Neural cell (in vitro differentiated cells): ENCODE measurements at regions not wholly inside any gene's neighbourhood (a gene's known extent, or its start where the extent isn't known, plus 50 kb on each side); places are given as distances from the start of the nearest gene placed in this dataset.

Source experiments
- H2AFZ ChIP-seq: fragments of 200-600, 300-800 bp; sonication (generic), shearing (Covaris generic); 2 replicates; pipeline ENCODE4 v1.6.0; 2014; ENCODE audit warnings: low read depth, mild to moderate bottlenecking, antibody characterized with exemption, low read length, moderate library complexity
- H3F3A ChIP-seq: fragments of 200-600 bp; shearing (Covaris generic); 2 replicates; pipeline ENCODE4 v1.6.1; 2016; ENCODE audit warnings: mild to moderate bottlenecking, moderate library complexity, mixed read lengths, antibody characterized with exemption, low read length; ENCODE audit not compliant: insufficient read depth, poor library complexity, severe bottlenecking
- H3K27ac ChIP-seq: fragments of 200-600, 300-800 bp; sonication (generic), shearing (Covaris generic); 2 replicates; pipeline ENCODE4 v1.5.1; 2014; ENCODE audit warnings: mild to moderate bottlenecking, low read length, moderate library complexity
- H3K27me3 ChIP-seq: fragments of 300-800, 200-600 bp; sonication (generic), shearing (Covaris generic); 2 replicates; pipeline ENCODE4 v1.6.0; 2014; ENCODE audit warnings: mild to moderate bottlenecking, low read depth, low read length, moderate library complexity; ENCODE audit not compliant: insufficient read depth
- H3K36me3 ChIP-seq: fragments of 300-800, 200-600 bp; sonication (generic), shearing (Covaris generic); 2 replicates; pipeline ENCODE4 v1.5.1; 2014; ENCODE audit warnings: mild to moderate bottlenecking, antibody characterized with exemption, low read length, moderate library complexity; ENCODE audit not compliant: insufficient read depth
- H3K4me2 ChIP-seq: fragments of 300-800, 200-600 bp; sonication (generic), shearing (Covaris generic); 2 replicates; pipeline ENCODE4 v1.6.0; 2014; ENCODE audit warnings: mild to moderate bottlenecking, low read length
- H3K4me3 ChIP-seq: fragments of 300-800, 200-600 bp; sonication (generic), shearing (Covaris generic); 2 replicates; pipeline ENCODE4 v1.5.1; 2014; ENCODE audit warnings: mild to moderate bottlenecking, low read length, moderate library complexity
- H3K79me2 ChIP-seq: fragments of 200-600 bp; shearing (Covaris generic); replicated peaks from 2 replicates; pipeline ENCODE4 v1.6.0; 2014; ENCODE audit warnings: mild to moderate bottlenecking, low read length, moderate library complexity; ENCODE audit not compliant: insufficient read depth
- H3K9ac ChIP-seq: fragments of 300-800, 200-600 bp; sonication (generic), shearing (Covaris generic); 2 replicates; pipeline ENCODE4 v1.6.1; 2016; ENCODE audit warnings: mild to moderate bottlenecking, low read length, mixed read lengths
- H3K9me2 ChIP-seq: fragments of 200-600 bp; shearing (Covaris generic); 2 replicates; pipeline ENCODE4 v1.6.1; 2016; ENCODE audit warnings: mild to moderate bottlenecking, low read length, mixed read lengths; ENCODE audit not compliant: insufficient read depth
- H3K9me3 ChIP-seq: fragments of 200-600, 300-800 bp; sonication (generic), shearing (Covaris generic); 2 replicates; pipeline ENCODE4 v1.6.1; 2016; ENCODE audit warnings: mild to moderate bottlenecking, mixed run types, low read length, moderate library complexity, mixed read lengths
- H4K20me1 ChIP-seq: fragments of 200-600 bp; shearing (Covaris generic); 2 replicates; pipeline ENCODE4 v1.6.1; 2016; ENCODE audit warnings: mild to moderate bottlenecking, mixed run types; ENCODE audit not compliant: insufficient read depth
- EP300 ChIP-seq: fragments of 450-650 bp; conservative IDR thresholded peaks from 2 replicates; pipeline ENCODE4 v1.6.1; 2014; ENCODE audit warnings: antibody characterized with exemption, mild to moderate bottlenecking, moderate library complexity; ENCODE audit not compliant: poor library complexity, severe bottlenecking
- EZH2 ChIP-seq: fragments of 200-600, 300-800 bp; shearing (Covaris generic), sonication (generic); IDR thresholded peaks from 2 replicates; pipeline ENCODE4 v1.6.1; 2014; ENCODE audit warnings: antibody characterized with exemption, low read length, borderline replicate concordance, mild to moderate bottlenecking; ENCODE audit not compliant: insufficient read depth, poor library complexity, severe bottlenecking
- MXI1 ChIP-seq: fragments of 450-650 bp; conservative IDR thresholded peaks from 2 replicates; pipeline ENCODE4 v1.6.1; 2014; ENCODE audit warnings: antibody characterized with exemption, mild to moderate bottlenecking; ENCODE audit not compliant: poor library complexity, severe bottlenecking
- POLR2AphosphoS5 ChIP-seq: IDR thresholded peaks from 2 replicates; pipeline ENCODE4 v1.6.1; 2012
- RAD21 ChIP-seq: fragments of 450-650 bp; conservative IDR thresholded peaks from 2 replicates; pipeline ENCODE4 v1.6.1; 2014; ENCODE audit warnings: antibody characterized with exemption, mild to moderate bottlenecking, moderate library complexity
- SMC3 ChIP-seq: fragments of 450-650 bp; conservative IDR thresholded peaks from 2 replicates; pipeline ENCODE4 v1.6.1; 2014; ENCODE audit warnings: antibody characterized with exemption, mild to moderate bottlenecking, moderate library complexity; ENCODE audit not compliant: poor library complexity
- TAF1 ChIP-seq: IDR thresholded peaks from 2 replicates; pipeline ENCODE4 v1.6.1; 2012; ENCODE audit warnings: low read depth
- TF ChIP-seq, protein P1 (sequence below): fragments of 450-650 bp; IDR thresholded peaks from 2 replicates; pipeline ENCODE4 v1.5.1; 2014; ENCODE audit warnings: antibody characterized with exemption, mild to moderate bottlenecking, moderate library complexity; ENCODE audit not compliant: poor library complexity, severe bottlenecking
- TF ChIP-seq, protein P2 (sequence below): IDR thresholded peaks from 2 replicates; pipeline ENCODE4 v1.6.1; 2012; ENCODE audit warnings: borderline replicate concordance

DNA sequence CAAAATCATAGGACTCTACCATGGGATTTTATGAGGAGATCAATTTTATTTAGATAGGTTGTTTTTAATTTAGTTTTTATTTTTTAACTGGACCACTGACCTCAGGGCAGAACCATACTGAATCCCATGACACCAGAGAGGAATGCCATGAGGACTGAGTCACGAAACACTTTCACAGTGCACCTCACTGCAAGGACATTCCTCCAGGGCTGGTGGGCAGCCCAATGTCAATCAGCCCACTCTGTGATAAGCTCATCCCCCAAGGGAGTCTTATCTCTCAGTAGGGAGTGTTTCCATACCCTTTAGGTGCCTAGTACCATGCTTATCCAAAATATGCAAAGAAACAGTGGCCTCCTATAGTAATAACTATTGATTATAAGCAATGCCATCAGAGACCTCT lies 224.5 kb upstream of the CDH6 start:
- Histone ChIP-seq H3K36me3 (no peaks in the 10 kb centered on the region), H3K9me3 (no peaks in the 10 kb centered on the region), H3K79me2 (no peaks in the 10 kb centered on the region), H3K27me3 (no peaks in the 10 kb centered on the region), H3K9me2 (no peaks in the 10 kb centered on the region), H2AFZ (no peak overlapping the region), H3K9ac (no peak overlapping the region), H3K4me2 (no peak overlapping the region), H3K27ac (no peak overlapping the region), H3F3A (no peaks in the 10 kb centered on the region), H4K20me1 (no peaks in the 10 kb centered on the region), H3K4me3 (no peak overlapping the region)
- TF ChIP-seq, protein P1, sequence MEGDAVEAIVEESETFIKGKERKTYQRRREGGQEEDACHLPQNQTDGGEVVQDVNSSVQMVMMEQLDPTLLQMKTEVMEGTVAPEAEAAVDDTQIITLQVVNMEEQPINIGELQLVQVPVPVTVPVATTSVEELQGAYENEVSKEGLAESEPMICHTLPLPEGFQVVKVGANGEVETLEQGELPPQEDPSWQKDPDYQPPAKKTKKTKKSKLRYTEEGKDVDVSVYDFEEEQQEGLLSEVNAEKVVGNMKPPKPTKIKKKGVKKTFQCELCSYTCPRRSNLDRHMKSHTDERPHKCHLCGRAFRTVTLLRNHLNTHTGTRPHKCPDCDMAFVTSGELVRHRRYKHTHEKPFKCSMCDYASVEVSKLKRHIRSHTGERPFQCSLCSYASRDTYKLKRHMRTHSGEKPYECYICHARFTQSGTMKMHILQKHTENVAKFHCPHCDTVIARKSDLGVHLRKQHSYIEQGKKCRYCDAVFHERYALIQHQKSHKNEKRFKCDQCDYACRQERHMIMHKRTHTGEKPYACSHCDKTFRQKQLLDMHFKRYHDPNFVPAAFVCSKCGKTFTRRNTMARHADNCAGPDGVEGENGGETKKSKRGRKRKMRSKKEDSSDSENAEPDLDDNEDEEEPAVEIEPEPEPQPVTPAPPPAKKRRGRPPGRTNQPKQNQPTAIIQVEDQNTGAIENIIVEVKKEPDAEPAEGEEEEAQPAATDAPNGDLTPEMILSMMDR = no peak
- TF ChIP-seq, protein P2, sequence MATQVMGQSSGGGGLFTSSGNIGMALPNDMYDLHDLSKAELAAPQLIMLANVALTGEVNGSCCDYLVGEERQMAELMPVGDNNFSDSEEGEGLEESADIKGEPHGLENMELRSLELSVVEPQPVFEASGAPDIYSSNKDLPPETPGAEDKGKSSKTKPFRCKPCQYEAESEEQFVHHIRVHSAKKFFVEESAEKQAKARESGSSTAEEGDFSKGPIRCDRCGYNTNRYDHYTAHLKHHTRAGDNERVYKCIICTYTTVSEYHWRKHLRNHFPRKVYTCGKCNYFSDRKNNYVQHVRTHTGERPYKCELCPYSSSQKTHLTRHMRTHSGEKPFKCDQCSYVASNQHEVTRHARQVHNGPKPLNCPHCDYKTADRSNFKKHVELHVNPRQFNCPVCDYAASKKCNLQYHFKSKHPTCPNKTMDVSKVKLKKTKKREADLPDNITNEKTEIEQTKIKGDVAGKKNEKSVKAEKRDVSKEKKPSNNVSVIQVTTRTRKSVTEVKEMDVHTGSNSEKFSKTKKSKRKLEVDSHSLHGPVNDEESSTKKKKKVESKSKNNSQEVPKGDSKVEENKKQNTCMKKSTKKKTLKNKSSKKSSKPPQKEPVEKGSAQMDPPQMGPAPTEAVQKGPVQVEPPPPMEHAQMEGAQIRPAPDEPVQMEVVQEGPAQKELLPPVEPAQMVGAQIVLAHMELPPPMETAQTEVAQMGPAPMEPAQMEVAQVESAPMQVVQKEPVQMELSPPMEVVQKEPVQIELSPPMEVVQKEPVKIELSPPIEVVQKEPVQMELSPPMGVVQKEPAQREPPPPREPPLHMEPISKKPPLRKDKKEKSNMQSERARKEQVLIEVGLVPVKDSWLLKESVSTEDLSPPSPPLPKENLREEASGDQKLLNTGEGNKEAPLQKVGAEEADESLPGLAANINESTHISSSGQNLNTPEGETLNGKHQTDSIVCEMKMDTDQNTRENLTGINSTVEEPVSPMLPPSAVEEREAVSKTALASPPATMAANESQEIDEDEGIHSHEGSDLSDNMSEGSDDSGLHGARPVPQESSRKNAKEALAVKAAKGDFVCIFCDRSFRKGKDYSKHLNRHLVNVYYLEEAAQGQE = no peak
- TF ChIP-seq POLR2AphosphoS5 = no peak
- no peak for TF ChIP-seq SMC3
- TF ChIP-seq TAF1 = no peak
- TF ChIP-seq RAD21 = no peak
- no peak for TF ChIP-seq EP300
- TF ChIP-seq EZH2 = no peak
- TF ChIP-seq MXI1 = no peak

DNA sequence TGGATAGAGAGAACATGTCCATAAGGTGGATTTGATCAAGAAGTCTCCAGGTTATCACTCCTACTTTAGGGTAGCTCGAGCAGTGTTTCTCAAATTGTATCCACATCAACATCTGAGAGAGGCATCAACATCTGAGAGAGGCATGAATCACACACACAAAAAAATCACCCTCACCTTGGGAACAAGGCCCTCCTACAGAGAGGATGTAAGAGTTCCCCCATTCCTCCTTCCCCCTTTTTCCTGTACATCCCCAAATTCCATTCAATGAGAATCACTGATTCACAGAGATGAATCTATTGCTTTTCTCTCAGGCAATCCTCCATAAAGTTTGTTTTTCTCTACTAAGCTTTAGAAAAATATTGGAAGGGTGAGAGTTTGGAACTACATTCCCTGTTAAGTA lies 233.4 kb upstream of the CDH6 start:
- Histone ChIP-seq H3K79me2 (no peaks in the 10 kb centered on the region), H4K20me1 (no peaks in the 10 kb centered on the region), H3K4me3 (no peak overlapping the region), H3F3A (no peaks in the 10 kb centered on the region), H3K4me2 (no peak overlapping the region), H2AFZ (no peak overlapping the region), H3K9ac (no peak overlapping the region), H3K27ac (no peak overlapping the region), H3K27me3 (no peaks in the 10 kb centered on the region), H3K9me3 (no peaks in the 10 kb centered on the region), H3K36me3 (no peaks in the 10 kb centered on the region), H3K9me2 (no peaks in the 10 kb centered on the region)
- TF ChIP-seq, protein P1 = no peak
- TF ChIP-seq, protein P2 = no peak
- no peak for TF ChIP-seq EZH2
- no peak for TF ChIP-seq RAD21
- no peak for TF ChIP-seq TAF1
- TF ChIP-seq SMC3 = no peak
- TF ChIP-seq POLR2AphosphoS5 = no peak
- no peak for TF ChIP-seq MXI1
- no peak for TF ChIP-seq EP300
